Endothelial cell (in vitro differentiated cells): ENCODE measurements at regions not wholly inside any gene's neighbourhood (a gene's known extent, or its start where the extent isn't known, plus 50 kb on each side); places are given as distances from the start of the nearest gene placed in this dataset.

ENCODE experiments used
- DNase-seq: peaks from one replicate; pipeline ENCODE4 v3.0.0; 2021; ENCODE audit warnings: low spot score
- H3K27ac Mint-ChIP-seq: one replicate; pipeline ENCODE4 v1.8.0; 2021; ENCODE audit warnings: mixed read lengths, inconsistent platforms; ENCODE audit not compliant: unreplicated experiment
- H3K27me3 Mint-ChIP-seq: one replicate; pipeline ENCODE4 v1.8.0; 2021; ENCODE audit warnings: mild to moderate bottlenecking, moderate library complexity, mixed read lengths, inconsistent platforms; ENCODE audit not compliant: unreplicated experiment
- H3K36me3 Mint-ChIP-seq: one replicate; pipeline ENCODE4 v1.8.0; 2021; ENCODE audit warnings: mild to moderate bottlenecking, low read depth, mixed read lengths, inconsistent platforms; ENCODE audit not compliant: unreplicated experiment
- H3K4me1 Mint-ChIP-seq: one replicate; pipeline ENCODE4 v1.8.0; 2021; ENCODE audit warnings: mild to moderate bottlenecking, mixed read lengths, inconsistent platforms; ENCODE audit not compliant: unreplicated experiment
- H3K4me3 Mint-ChIP-seq: one replicate; pipeline ENCODE4 v1.8.0; 2021; ENCODE audit warnings: mild to moderate bottlenecking, mixed read lengths, inconsistent platforms; ENCODE audit not compliant: unreplicated experiment
- H3K9me3 Mint-ChIP-seq: one replicate; pipeline ENCODE4 v1.8.0; 2021; ENCODE audit warnings: mixed read lengths, inconsistent platforms; ENCODE audit not compliant: unreplicated experiment
- CTCF ChIP-seq: fragments of 200-600 bp; sonication (generic); IDR thresholded peaks from one replicate; pipeline ENCODE4 v1.5.0; 2021; ENCODE audit warnings: antibody characterized with exemption; ENCODE audit not compliant: unreplicated experiment

- Mint-ChIP-seq H3K9me3 (no peaks in the 10 kb centered on the region), H3K36me3 (no peaks in the 10 kb centered on the region), H3K27ac (no peak overlapping the region), H3K4me3 (no peak overlapping the region), H3K27me3 (no peaks in the 10 kb centered on the region), H3K4me1 (no peaks in the 10 kb centered on the region)
- TF ChIP-seq CTCF: no peak
- DNase-seq: no peak
Measured at GRCh38 chr2:76478266-76479035, 767.7 kb upstream of the GCFC2 start.

DNA sequence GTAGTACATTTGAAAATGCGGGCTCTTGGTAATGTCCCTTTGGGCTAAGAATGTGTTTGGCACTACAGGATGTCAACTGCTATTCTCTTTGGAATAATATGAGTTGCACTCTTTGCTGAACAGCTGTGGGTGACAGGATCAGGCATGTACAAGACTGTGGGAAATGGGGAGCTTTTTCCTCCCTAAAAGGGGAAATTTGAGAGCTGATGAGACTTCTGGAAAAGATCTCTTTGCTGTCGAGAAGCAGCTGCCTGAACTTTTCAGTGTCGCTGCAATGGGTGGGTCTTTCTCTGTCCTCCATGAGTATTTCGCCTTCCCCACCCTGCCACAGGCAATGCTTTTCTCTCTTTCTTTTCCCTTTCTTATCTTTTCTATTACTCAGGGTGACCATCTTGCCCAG, 762.2 kb upstream of the GCFC2 start:
- Mint-ChIP-seq H3K4me1 (peaks cover 9% of the 10 kb centered on the region), H3K27ac (no peak overlapping the region), H3K36me3 (no peaks in the 10 kb centered on the region), H3K27me3 (no peaks in the 10 kb centered on the region), H3K4me3 (no peak overlapping the region), H3K9me3 (no peaks in the 10 kb centered on the region)
- DNase-seq: no peak
- TF ChIP-seq CTCF: no peak

GRCh38 chr2:76469066-76469465, 758.4 kb upstream of the GCFC2 start:
- no peak for DNase-seq
- Mint-ChIP-seq H3K27ac (no peak overlapping the region), H3K9me3 (no peaks in the 10 kb centered on the region), H3K27me3 (no peaks in the 10 kb centered on the region), H3K4me1 (peaks cover 9% of the 10 kb centered on the region), H3K4me3 (no peak overlapping the region), H3K36me3 (no peaks in the 10 kb centered on the region)
- TF ChIP-seq CTCF: no peak

- no peaks in the 10 kb centered on the region for H3K36me3 Mint-ChIP-seq
Measured at GRCh38 chr2:76467326-76467725, 756.6 kb upstream of the GCFC2 start.

More at GRCh38 chr2:76467326-76467725, 756.6 kb upstream of the GCFC2 start:
- H3K27ac Mint-ChIP-seq: no peak overlapping the region
- TF ChIP-seq CTCF: no peak
- no peaks in the 10 kb centered on the region for H3K9me3 Mint-ChIP-seq
- no peak overlapping the region for H3K4me3 Mint-ChIP-seq
- H3K27me3 Mint-ChIP-seq: no peaks in the 10 kb centered on the region
- DNase-seq: no peak
- H3K4me1 Mint-ChIP-seq: peaks cover 9% of the 10 kb centered on the region
